Hypothalamus (tissue), 51 donors: ENCODE measurements at regions not wholly inside any gene's neighbourhood (a gene's known extent, or its start where the extent isn't known, plus 50 kb on each side); places are given as distances from the start of the nearest gene placed in this dataset.

Experiments used
- DNase-seq, 51 donors: peaks; one replicate each; lab custom pipeline; 2025; lab: John Stamatoyannopoulos, UW

DNA sequence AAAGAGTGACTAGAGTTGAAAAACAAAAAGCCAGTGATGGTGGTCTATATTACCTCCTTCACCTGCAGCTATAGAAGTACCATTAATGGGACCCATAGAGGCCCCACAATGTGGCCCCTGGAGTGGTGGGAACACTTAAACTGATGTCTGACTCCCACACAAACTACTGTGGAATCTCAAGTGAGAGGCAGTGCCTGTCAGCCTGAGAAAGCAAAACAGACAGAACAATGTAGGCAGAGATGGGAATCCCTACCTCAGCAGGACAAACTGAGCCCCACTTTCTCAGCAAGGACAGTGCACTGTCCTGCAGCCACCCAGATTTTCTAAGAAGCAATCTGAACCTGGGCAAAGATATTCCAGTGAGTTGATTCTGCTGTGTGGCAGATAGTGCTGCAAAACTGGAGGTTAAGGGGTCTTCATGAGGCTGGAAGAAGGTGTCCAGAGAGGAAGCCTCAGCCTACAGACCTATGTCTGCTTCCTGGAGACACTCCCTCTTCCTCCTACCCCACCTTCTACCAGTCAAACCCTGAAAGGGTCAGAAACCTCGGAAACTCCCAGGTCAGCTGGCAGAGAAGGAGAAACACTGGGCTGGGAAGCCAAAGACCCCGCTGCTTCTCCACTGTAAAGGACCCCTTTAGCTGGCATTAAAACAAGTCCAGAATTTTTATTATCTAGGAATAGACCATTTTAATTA, 228.7 kb downstream of the C1orf94 start:
- DNase-seq, result no peak

DNA sequence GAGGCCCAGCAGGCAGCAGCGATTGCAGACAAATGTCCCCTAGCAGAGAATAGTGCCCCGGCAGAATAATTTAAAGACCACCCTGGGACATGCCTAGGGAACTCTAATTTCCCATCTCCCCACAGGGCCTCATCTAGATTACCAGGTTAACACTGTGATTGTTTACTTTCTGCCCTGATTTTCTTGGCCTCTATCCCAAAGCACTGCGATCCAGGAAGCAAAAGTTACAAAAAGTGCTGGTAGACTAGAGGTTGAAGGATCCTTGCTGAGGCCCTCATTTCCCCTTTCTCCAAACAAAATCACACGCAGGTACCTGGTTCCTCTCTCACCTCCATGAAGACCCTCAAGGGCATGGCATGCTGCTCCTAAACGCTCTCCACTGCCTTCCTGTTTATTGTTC, 229.7 kb downstream of the C1orf94 start:
- DNase-seq, result no peak

DNA sequence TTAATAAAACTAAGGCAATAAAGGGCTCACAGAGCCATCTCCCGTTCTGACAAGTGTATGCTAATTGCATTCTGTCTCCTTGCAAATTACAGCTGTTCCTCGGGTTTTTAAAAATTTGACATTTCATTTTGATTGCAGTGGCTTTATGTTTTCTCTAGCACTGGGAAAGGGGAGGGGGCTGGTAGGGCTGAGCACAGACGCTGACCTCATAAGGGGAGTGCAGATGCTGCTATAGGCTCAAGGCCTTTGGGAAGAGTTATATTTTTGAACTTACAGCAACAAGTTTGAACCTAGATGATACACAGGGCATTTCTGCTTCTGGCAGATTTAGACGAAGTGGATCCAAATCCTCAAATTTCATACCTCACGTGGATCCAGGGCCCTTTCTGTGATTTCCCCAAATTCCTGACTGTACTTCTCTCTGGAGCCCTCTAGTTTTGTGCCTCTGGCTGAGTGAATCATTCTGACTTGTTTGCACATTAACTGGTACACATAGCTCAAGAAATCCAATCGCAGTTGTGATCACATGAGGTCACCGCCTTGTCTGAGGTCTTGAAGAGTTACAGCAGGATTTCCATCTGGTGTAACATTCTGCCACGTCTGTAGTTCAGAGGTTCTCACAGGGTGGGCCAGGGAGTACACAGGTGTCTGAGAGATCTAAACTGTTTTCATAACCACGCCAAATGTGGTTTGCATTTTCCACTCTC, 230.3 kb downstream of the C1orf94 start:
- DNase-seq, result no peak

DNA sequence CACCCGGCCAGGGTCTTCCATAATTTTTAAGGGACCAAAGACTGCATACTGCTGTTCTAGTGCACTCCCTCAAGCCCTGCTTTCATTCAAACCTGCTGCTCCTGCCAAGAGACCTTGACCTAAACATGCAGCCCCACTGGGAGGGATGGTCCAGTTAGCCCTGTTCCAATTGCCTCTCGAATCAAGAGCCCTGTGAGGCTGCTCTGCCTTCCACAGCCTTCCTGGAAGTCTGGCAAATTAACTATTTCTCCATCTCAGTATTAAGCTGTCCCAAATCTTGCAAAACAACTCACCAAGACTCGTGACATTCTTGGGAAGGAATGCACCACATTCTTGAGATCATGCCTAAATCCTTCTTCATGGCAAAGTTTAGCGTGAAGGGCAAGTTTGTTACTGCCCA, 231.3 kb downstream of the C1orf94 start:
- DNase-seq, result no peak

- DNase-seq, result no peak
Measured at GRCh38 chr1:34409689-34410229, 233.1 kb downstream of the C1orf94 start.

GRCh38 chr1:34412598-34413370, 236.1 kb downstream of the C1orf94 start:
- DNase-seq, result no peak

GRCh38 chr1:34415140-34415539, 238.4 kb downstream of the C1orf94 start:
- no peak for DNase-seq

DNA sequence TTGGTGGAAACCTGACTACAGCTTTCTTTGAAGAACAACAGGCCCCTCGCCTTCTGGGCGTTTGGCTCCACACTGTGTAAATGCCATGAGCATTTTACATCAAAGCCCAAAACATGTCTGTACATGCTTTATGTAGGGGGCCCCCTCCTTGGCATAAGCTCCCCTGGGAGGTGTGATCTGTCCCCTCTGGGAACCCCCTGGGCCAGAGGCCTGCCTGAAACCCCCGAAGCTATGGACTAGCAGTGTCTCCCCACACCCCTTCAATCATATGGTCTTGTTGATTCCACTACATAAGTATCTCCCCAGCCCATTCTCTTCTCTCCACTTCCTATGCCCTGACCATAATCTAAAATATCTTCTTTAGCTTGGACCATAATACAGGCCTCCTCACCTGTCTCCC, 241.5 kb downstream of the C1orf94 start:
- DNase-seq, result no peak

DNA sequence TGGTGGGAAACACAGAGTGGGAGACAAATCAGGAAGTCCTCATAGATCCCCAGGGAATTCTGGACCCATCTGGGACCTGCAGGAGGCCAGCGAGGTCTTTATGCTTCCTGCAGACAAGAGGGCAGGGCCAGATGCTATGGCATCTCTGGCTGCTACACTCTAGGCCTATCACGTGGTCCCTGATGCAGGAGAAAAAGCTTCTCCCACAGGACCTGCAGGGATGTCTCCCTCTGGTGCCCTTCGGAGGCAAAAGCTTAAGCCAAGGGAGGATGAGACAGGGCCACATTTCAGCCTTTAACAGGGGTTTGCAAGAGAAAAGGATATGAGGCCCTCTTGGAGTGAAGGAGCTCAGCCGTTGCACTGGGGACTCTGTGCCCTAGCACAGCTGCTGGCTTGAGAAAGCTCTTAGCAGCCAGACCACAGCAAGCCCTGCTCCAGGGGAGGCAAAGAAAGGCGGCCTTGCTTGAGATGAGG, 243.0 kb downstream of the C1orf94 start:
- DNase-seq, result peak in 1 of 51 donors; percentile 5

GRCh38 chr1:34425046-34425445, 248.3 kb downstream of the C1orf94 start:
- DNase-seq, result no peak

- no peak for DNase-seq
Measured at GRCh38 chr1:34425785-34426184, 249.1 kb downstream of the C1orf94 start.

DNA sequence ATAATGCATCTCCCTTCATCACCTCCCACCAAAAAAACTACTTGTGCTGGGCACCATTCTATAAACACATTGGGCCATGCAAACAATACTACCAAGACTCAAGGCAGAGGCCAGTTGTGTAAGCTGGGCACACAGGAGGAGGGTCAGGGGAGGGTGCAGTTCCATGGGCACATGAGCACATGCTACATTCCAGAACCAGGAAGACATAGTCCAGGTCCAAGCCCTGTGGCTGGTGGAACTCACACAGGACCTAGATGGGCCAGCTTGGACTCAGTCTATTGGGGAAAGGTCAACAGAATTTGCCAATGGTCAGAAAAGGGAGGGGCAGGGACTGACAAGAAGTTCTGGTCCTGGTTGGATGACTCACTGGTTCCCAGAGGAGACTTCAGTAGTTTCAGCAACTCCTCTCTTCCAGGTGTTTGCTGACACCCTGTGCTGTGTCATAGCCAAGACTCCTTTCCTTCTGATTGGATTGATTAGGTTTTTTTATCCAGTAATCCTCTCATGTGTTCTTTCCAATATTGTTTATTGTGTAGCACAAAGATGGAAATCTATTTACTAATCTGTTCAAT, 249.7 kb downstream of the C1orf94 start:
- DNase-seq, result no peak

DNA sequence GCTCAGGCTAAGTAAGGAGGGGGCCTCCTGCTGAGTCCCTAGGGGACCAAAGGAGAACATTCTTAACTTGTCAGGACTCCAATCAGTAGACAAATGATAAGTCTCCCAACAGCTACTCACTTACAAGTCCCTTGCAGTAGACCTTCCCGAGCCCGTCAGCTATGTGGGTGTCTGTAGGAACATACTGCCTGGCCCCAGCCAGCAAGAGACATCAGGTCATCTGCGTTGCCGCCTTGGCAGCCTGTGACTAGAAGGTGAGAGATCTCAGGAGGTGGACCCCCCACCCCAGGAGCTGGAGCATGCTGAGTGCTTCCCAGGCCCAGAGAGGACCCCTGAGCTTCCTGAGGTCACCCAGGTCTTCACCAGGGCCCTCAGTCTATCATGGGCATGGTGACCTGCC, 250.5 kb downstream of the C1orf94 start:
- DNase-seq, result no peak

- DNase-seq, result no peak
Measured at GRCh38 chr1:34433099-34433498, 256.4 kb downstream of the C1orf94 start.

GRCh38 chr1:34436836-34437235, 260.1 kb downstream of the C1orf94 start:
- no peak for DNase-seq

GRCh38 chr1:34441259-34442069, 264.8 kb downstream of the C1orf94 start:
- no peak for DNase-seq

DNA sequence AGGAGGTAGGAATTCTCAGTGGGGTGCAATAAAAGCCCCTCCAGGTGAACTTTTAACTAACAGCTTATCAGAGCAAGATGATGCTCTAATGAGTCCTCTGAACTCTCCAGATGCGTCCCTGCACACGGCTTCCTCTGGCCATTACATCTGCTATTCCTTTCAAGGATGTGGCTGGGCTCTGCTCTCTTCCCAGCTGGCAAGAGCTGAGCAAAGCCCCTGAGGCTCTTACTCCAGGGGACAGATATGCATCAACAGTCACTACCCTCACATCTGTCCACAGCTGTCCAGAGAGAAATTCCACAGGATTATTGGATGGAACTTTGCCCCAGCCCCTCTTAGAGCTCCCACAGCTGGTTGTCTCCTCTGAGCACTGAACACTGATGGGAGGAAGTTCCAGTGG, 267.8 kb downstream of the C1orf94 start:
- no peak for DNase-seq

GRCh38 chr1:34450325-34450724, 273.6 kb downstream of the C1orf94 start:
- no peak for DNase-seq

DNA sequence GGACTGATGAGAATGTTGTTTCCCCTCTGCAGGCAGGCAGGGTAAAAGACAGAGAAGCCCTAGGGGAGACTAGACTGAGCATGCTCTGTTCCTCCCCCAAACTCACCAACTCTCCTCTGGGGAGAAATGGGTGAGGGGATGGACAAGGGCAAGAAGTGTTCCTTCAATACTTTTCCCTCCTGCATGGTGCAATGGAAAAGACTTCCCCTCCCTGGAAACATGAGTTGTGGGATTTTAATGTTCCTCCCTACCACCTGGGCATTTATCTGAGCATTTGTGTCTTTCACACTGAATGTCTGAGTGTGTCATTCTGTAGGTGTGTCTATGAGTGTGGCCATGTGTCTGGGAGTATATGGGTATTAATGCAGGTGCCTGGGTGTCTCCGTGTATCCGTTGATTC, 275.7 kb downstream of the C1orf94 start:
- no peak for DNase-seq

DNA sequence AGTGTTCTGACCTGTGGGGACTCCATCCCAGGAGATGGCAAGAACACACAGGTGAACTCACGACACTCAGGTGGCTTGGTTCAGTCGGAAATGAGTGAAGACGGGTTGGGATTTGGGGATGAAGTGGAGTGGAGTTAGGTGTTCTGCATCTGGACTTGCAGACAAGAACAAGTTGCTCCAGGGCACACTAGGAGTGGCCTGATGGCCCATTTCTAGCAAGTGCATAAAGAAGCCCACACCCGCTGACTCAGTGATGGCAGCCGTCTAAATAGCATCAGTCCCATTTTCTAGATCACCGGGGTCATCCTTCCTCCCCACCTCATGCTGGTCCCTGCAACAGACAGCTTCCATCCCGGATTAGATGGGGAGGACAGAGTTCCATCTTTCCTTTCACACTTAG, 278.4 kb downstream of the C1orf94 start:
- no peak for DNase-seq
